Heart left ventricle (tissue), 16 donors: ENCODE measurements at regions not wholly inside any gene's neighbourhood (a gene's known extent, or its start where the extent isn't known, plus 50 kb on each side); places are given as distances from the start of the nearest gene placed in this dataset.
A peak's percentile ranks its signal among the peaks of the same experiment; 100 is the strongest.

Experiments
- ATAC-seq, 4 donors: fragments of 200-7000 bp; cut with Tn5 transposase; one replicate each; pipeline ENCODE4 v1.9.1; 2020 to 2022; ENCODE audit warnings: moderate library complexity in 4 of 4, mild to moderate bottlenecking in 3 of 4, moderate number of reproducible peaks in 1 of 4
- DNase-seq, 5 donors: peaks; one replicate each; pipeline ENCODE4 v3.0.0-alpha.2; 2020
- H3K27ac ChIP-seq, 12 donors: fragments of 200-600 bp; sonication (generic) in 4 of 12; one replicate each; pipeline versions ENCODE4 v1.5.0 to v1.8.0; 2016 to 2022; ENCODE audit warnings: mild to moderate bottlenecking in 2 of 12
- H3K27me3 ChIP-seq, 9 donors: fragments of 200-600 bp; sonication (generic) in 2 of 9; one replicate each; pipeline versions ENCODE4 v1.5.1 to v1.8.0; 2016 to 2022; ENCODE audit warnings: mild to moderate bottlenecking in 3 of 9
- H3K36me3 ChIP-seq, 9 donors: fragments of 200-600 bp; sonication (generic) in 2 of 9; one replicate each; pipeline versions ENCODE4 v1.5.0 to v1.8.0; 2018 to 2022; ENCODE audit warnings: mild to moderate bottlenecking in 2 of 9
- H3K4me1 ChIP-seq, 12 donors: fragments of 200-600 bp; sonication (generic) in 4 of 12; one replicate each; pipeline versions ENCODE4 v1.5.0 to v1.8.0; 2016 to 2022; ENCODE audit warnings: mild to moderate bottlenecking in 3 of 12
- H3K4me3 ChIP-seq, 12 donors: fragments of 200-600 bp; sonication (generic) in 4 of 12; one replicate each; pipeline versions ENCODE4 v1.5.0 to v1.8.0; 2017 to 2022; ENCODE audit warnings: mild to moderate bottlenecking in 9 of 12, moderate library complexity in 4 of 12
- H3K9me3 ChIP-seq, 12 donors: fragments of 200-600 bp; sonication (generic) in 4 of 12; one replicate each; pipeline versions ENCODE4 v1.5.0 to v1.8.0; 2016 to 2022; ENCODE audit warnings: mild to moderate bottlenecking in 1 of 12
- POLR2A ChIP-seq, 2 donors: fragments of 450-650 bp; IDR thresholded peaks; one replicate each; pipeline ENCODE4 v1.6.1; 2017; ENCODE audit warnings: antibody characterized with exemption in 2 of 2, mild to moderate bottlenecking in 2 of 2, moderate library complexity in 2 of 2
- WGBS, 4 donors: extraction: QIAGEN DNeasy Blood & Tissue Kit in 2 of 4; methylation state at CpG; one replicate each; pipeline versions ENCODE4 v1.1.5 to v1.1.7; 2013 to 2018; 5-methylcytosine and 5-hydroxymethylcytosine counted together
- intact Hi-C, 10 donors: fragments of 100-400 bp; cut with DNase I; formaldehyde crosslinking; loops; one replicate each; pipeline versions ENCODE4 v1.11.1 to v1.14.2; 2022
- TF ChIP-seq, protein P1 (sequence below), 12 donors: fragments of 200-600 bp; sonication (generic) in 4 of 12; IDR thresholded peaks; one replicate each; pipeline versions ENCODE4 v1.5.0 to v1.8.0; 2018 to 2022; ENCODE audit warnings: antibody characterized with exemption in 12 of 12, mild to moderate bottlenecking in 5 of 12
- donor health status: ischemic (EF 13 %, LVEDD 7.1; RV severe dilation, severe dysfunction).
- donor health status: healthy with polysubstance abuse.
- donor health status: DM: no; HTN: yes; CAD: no.
- donor health status: DM: no; HTN: no; CAD: no.
- donor health status: ischemic (EF 25% LVEDD 6.9; RV normal size, moderate dysfunction).
- donor health status: ischemic (EF 25% LVEDD 5.7; RV mildly dilated, moderate dysfunction).
- donor health status: healthy.
- donor health status: DM: yes; HTN: yes; CAD: no.
- donor health status: ischemic (EF 35%, LVEDD 5.7; RV mildly dilated, moderate dysfunction).
- donor health status: nonischemic (EF 11% LVEDD 7.7; RV severe dilation, severe dysfunction).
- donor health status: DM: yes; HTN: yes; CAD: no.
- donor health status: PGD.
- donor health status: ischemic (EF 29% LVEDD 5.4; RV normal size, mild dysfunction).
- donor health status: nonischemic (EF 23%, LVEDD 6.1; RV moderate dilation, normal function).

DNA sequence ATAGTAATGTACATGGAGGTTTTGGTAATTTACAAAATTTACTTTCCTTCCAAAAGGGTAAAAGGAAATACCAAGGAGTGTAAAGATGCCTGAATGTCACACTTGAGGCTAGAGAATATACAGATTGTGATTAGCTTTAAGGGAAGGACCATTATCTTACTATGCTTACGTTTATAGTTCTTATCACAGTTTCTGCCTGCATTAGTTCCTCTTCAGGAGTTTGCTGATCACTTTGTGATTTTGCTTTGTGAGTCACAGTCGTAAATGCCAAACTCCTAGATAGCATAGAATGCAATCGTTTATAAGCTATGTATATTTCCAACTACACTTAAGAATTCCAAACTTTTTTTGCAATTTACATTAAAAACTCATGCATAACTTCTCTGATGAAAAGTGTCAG, 1034.6 kb downstream of the DIPK2A start:
- Histone ChIP-seq H3K4me1 (no peaks in the 10 kb centered on the region), H3K36me3 (no peaks in the 10 kb centered on the region), H3K4me3 (no peak overlapping the region), H3K27me3 (no peaks in the 10 kb centered on the region), H3K27ac (no peak overlapping the region), H3K9me3 (peaks cover 0 to 15% (median 0%) of the 10 kb centered on the region in 12 donors)
- intact Hi-C loops = no loop called here
- WGBS, 4 donors = 28 to 39% (median 30%) methylated on average over 3 of the region's 3 CpGs
- no peak for DNase-seq
- ATAC-seq = no peak
- TF ChIP-seq, protein P1, sequence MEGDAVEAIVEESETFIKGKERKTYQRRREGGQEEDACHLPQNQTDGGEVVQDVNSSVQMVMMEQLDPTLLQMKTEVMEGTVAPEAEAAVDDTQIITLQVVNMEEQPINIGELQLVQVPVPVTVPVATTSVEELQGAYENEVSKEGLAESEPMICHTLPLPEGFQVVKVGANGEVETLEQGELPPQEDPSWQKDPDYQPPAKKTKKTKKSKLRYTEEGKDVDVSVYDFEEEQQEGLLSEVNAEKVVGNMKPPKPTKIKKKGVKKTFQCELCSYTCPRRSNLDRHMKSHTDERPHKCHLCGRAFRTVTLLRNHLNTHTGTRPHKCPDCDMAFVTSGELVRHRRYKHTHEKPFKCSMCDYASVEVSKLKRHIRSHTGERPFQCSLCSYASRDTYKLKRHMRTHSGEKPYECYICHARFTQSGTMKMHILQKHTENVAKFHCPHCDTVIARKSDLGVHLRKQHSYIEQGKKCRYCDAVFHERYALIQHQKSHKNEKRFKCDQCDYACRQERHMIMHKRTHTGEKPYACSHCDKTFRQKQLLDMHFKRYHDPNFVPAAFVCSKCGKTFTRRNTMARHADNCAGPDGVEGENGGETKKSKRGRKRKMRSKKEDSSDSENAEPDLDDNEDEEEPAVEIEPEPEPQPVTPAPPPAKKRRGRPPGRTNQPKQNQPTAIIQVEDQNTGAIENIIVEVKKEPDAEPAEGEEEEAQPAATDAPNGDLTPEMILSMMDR (IDR thresholded peaks at IDR 0.05) = no peak
- no peak for TF ChIP-seq POLR2A (IDR thresholded peaks at IDR 0.05)

DNA sequence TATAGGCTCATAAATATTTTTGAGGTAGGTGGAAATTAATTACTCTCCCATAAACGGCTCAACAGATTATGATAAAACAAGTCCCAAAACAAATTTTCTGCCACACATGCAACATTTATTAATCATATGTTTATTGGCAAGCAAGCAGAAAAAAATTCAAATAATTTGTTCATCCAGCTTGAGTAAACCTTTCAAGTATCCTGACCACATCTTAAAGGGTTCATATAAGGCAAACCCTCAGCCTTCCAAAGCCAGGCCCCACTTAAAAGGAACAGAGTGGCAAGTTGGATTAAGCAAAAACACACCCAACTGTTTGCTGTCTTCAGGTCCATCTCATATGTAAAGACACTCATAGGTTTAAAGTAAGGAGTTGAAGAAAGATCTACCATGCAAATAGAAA, 1042.3 kb downstream of the DIPK2A start:
- no peaks in the 10 kb centered on the region for H3K9me3 ChIP-seq
- no peaks in the 10 kb centered on the region for H3K4me1 ChIP-seq
- H3K4me3 ChIP-seq = no peak overlapping the region
- H3K27ac ChIP-seq = no peak overlapping the region
- intact Hi-C loops = no loop called here
- 82 to 89% (median 86%) methylated on average over 1 of the region's 1 CpG for WGBS, 4 donors
- no peaks in the 10 kb centered on the region for H3K27me3 ChIP-seq
- ATAC-seq (no peak), DNase-seq (no peak)
- H3K36me3 ChIP-seq = no peaks in the 10 kb centered on the region
- TF ChIP-seq, protein P1 (IDR thresholded peaks at IDR 0.05) = no peak
- TF ChIP-seq POLR2A (IDR thresholded peaks at IDR 0.05) = no peak

DNA sequence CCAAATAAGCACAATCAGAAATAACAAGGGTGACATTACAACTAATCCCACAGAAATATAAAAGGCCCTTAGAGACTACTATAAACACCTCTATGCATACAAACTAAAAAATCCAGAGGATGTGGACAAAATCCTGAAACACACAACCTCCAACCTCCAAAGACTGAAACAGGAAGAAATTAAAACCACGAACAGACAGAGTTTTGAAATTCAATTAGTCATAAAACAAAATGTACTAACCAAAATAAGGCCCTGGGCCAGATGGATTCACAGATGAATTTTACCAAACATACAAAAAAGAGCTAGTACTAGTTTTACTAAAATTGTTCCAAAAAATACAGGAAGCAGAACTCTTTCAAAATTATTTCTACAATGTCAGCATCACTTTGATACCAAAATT, 1043.6 kb downstream of the DIPK2A start:
- WGBS, 4 donors = 47 to 54% (median 51%) methylated on average over 1 of the region's 1 CpG
- intact Hi-C loops = no loop called here
- H3K27ac ChIP-seq = no peak overlapping the region
- no peaks in the 10 kb centered on the region for H3K4me1 ChIP-seq
- H3K4me3 ChIP-seq = no peak overlapping the region
- H3K9me3 ChIP-seq = no peaks in the 10 kb centered on the region
- no peaks in the 10 kb centered on the region for H3K27me3 ChIP-seq
- peak in 1 of 4 donors; percentile 66 for ATAC-seq
- no peak for DNase-seq
- TF ChIP-seq, protein P1 (IDR thresholded peaks at IDR 0.05) = no peak
- H3K36me3 ChIP-seq = no peaks in the 10 kb centered on the region

DNA sequence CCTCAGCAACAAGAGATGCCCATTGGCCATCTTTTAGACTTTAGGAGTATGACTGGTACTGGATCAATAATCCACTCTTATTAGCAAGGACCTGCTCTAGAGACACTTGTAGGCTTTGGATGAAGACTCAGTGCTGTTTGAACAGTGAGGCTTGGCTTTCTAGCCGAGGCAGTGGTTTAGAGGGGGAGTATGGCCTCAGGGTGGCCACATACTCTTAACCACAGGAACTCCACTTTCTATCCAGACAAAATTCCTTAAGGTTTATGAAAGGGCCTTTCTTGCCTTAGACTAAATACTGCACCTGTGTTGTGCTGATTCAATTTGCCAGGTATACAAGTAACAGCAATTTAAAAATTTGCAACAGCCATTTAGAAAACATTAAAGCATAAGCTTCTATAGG, 1046.3 kb downstream of the DIPK2A start:
- Histone ChIP-seq H3K9me3 (no peaks in the 10 kb centered on the region), H3K4me3 (no peak overlapping the region), H3K36me3 (no peaks in the 10 kb centered on the region), H3K4me1 (no peaks in the 10 kb centered on the region), H3K27ac (no peak overlapping the region), H3K27me3 (no peaks in the 10 kb centered on the region)
- TF ChIP-seq, protein P1 (IDR thresholded peaks at IDR 0.05) = no peak
- TF ChIP-seq POLR2A (IDR thresholded peaks at IDR 0.05) = no peak
- ATAC-seq = no peak
- DNase-seq = no peak
- 52 to 89% (median 67%) methylated on average over 1 of the region's 1 CpG for WGBS, 4 donors
- intact Hi-C loops = no loop called here
